Esophagus muscularis mucosa (tissue), 4 donors: ENCODE measurements at regions not wholly inside any gene's neighbourhood (a gene's known extent, or its start where the extent isn't known, plus 50 kb on each side); places are given as distances from the start of the nearest gene placed in this dataset.

Experiments used
- DNase-seq: peaks from one replicate; pipeline ENCODE4 v3.0.0-alpha.2; 2017; ENCODE audit errors: extremely low spot score
- H3K27ac ChIP-seq, 4 donors: fragments of 200-600 bp; sonication (generic); replicated peaks in 1 of 4; 1 replicate in 3 of 4; 2 replicates in 1 of 4; pipeline ENCODE4 v1.5.1; 2016 to 2019; ENCODE audit warnings: mild to moderate bottlenecking in 1 of 4
- H3K27me3 ChIP-seq, 4 donors: fragments of 200-600 bp; sonication (generic); one replicate each; pipeline versions ENCODE4 v1.5.1 to v1.6.0; 2016 to 2019
- H3K36me3 ChIP-seq, 4 donors: fragments of 200-600 bp; sonication (generic); one replicate each; pipeline ENCODE4 v1.5.1; 2016 to 2019
- H3K4me1 ChIP-seq, 4 donors: fragments of 200-600 bp; sonication (generic); one replicate each; pipeline ENCODE4 v1.5.1; 2016 to 2019
- H3K4me3 ChIP-seq, 4 donors: fragments of 200-600 bp; sonication (generic); 1 replicate in 2 of 4; 2 replicates in 2 of 4; pipeline ENCODE4 v1.5.1; 2016 to 2019; ENCODE audit warnings: mild to moderate bottlenecking in 4 of 4, moderate library complexity in 1 of 4
- H3K9me3 ChIP-seq, 4 donors: fragments of 200-600 bp; sonication (generic); 1 replicate in 3 of 4; 2 replicates in 1 of 4; pipeline ENCODE4 v1.5.1; 2016 to 2019
- EP300 ChIP-seq: sonication (generic); formaldehyde crosslinking; IDR thresholded peaks from one replicate; pipeline ENCODE4 v1.6.1; 2017; ENCODE audit warnings: antibody characterized with exemption
- POLR2A ChIP-seq: fragments of 450-650 bp; IDR thresholded peaks from one replicate; pipeline ENCODE4 v1.6.1; 2017; ENCODE audit warnings: antibody characterized with exemption, moderate library complexity, mild to moderate bottlenecking, low read depth
- POLR2AphosphoS5 ChIP-seq, 2 donors: sonication (generic); formaldehyde crosslinking; IDR thresholded peaks; one replicate each; pipeline ENCODE4 v1.6.1; 2017; ENCODE audit warnings: antibody characterized with exemption in 2 of 2
- WGBS: methylation state at CpG from one replicate; pipeline ENCODE4 v1.1.5; 2018; 5-methylcytosine and 5-hydroxymethylcytosine counted together
- intact Hi-C: fragments of 100-400 bp; cut with DNase I; formaldehyde crosslinking; loops from one replicate; pipeline ENCODE4 v1.15.1; 2023
- TF ChIP-seq, protein P1 (sequence below), 3 experiments: fragments of 200-600 bp in 2 of 3; fragments of 450-650 bp in 1 of 3; sonication (generic) in 2 of 3; IDR thresholded peaks; one replicate each; pipeline ENCODE4 v1.5.1; 2017 to 2019; ENCODE audit warnings: antibody characterized with exemption in 3 of 3, mild to moderate bottlenecking in 2 of 3, moderate library complexity in 1 of 3

DNA sequence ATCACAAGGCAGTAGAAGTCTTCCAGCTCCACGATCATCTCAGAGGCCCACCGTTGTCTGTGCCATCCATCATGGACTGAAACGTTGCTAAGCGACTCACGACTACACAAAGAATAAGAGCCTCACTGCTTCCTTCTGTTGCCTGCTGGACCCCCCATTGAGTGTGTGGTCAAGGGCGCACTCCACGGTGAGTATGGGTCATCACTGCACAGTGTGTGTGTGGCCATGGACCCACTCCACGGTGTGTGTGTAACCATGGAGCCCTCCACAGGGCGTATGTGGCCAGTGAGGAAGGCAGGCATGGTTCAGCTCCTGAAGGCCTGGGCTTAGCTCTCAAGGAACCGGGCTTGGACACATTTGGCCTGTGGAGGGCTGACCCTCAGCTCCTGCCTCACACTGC lies 123.4 kb upstream of the AFDN start:
- intact Hi-C loops = no loop called here
- no peak for DNase-seq
- H3K4me3 ChIP-seq = no peak overlapping the region
- peaks cover 0 to 15% (median 10%) of the 10 kb centered on the region in 4 donors for H3K4me1 ChIP-seq
- H3K27ac ChIP-seq = no peak overlapping the region
- H3K27me3 ChIP-seq = peaks cover 0 to 25% (median 0%) of the 10 kb centered on the region in 4 donors
- no peaks in the 10 kb centered on the region for H3K9me3 ChIP-seq
- no peaks in the 10 kb centered on the region for H3K36me3 ChIP-seq
- 85% methylated on average over 8 of the region's 10 CpGs for WGBS
- TF ChIP-seq, protein P1, sequence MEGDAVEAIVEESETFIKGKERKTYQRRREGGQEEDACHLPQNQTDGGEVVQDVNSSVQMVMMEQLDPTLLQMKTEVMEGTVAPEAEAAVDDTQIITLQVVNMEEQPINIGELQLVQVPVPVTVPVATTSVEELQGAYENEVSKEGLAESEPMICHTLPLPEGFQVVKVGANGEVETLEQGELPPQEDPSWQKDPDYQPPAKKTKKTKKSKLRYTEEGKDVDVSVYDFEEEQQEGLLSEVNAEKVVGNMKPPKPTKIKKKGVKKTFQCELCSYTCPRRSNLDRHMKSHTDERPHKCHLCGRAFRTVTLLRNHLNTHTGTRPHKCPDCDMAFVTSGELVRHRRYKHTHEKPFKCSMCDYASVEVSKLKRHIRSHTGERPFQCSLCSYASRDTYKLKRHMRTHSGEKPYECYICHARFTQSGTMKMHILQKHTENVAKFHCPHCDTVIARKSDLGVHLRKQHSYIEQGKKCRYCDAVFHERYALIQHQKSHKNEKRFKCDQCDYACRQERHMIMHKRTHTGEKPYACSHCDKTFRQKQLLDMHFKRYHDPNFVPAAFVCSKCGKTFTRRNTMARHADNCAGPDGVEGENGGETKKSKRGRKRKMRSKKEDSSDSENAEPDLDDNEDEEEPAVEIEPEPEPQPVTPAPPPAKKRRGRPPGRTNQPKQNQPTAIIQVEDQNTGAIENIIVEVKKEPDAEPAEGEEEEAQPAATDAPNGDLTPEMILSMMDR (IDR thresholded peaks at IDR 0.05) = no peak
- TF ChIP-seq POLR2A (no peak), POLR2AphosphoS5 (IDR thresholded peaks at IDR 0.05) (no peak), EP300 (no peak)

DNA sequence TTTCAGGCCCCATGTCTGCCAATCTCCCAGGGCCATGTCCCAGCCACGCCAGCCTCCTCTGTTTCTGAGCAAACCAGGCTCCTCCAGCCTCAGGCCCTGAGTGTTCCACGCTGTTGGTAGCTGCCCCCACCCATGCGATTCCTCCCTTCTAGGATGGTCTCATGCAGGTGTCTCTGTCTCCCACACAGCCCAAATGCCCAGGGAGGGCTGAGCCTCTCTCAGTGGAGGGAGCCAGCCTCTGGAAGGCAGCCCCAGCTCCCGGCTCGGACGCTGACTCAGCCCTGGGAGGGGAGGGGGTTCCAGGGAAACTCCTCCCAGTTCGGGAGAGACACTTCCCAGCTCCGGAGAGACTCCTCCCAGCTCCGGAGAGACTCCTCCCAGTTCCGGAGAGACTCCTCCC lies 122.9 kb upstream of the AFDN start:
- no peak overlapping the region for H3K4me3 ChIP-seq
- H3K27me3 ChIP-seq = peaks cover 0 to 22% (median 0%) of the 10 kb centered on the region in 4 donors
- no peak overlapping the region for H3K27ac ChIP-seq
- intact Hi-C loops = no loop called here
- no peaks in the 10 kb centered on the region for H3K36me3 ChIP-seq
- peaks cover 0 to 13% (median 8%) of the 10 kb centered on the region in 4 donors for H3K4me1 ChIP-seq
- H3K9me3 ChIP-seq = no peaks in the 10 kb centered on the region
- DNase-seq = no peak
- WGBS = 89% methylated on average over 7 of the region's 10 CpGs
- TF ChIP-seq POLR2A = no peak
- TF ChIP-seq, protein P1 (IDR thresholded peaks at IDR 0.05) = no peak
- no peak for TF ChIP-seq POLR2AphosphoS5 (IDR thresholded peaks at IDR 0.05)
- TF ChIP-seq EP300 = no peak

- H3K9me3 ChIP-seq = no peaks in the 10 kb centered on the region
- peaks cover 0 to 6% (median 2%) of the 10 kb centered on the region in 4 donors for H3K4me1 ChIP-seq
- H3K27ac ChIP-seq = no peak overlapping the region
- TF ChIP-seq POLR2AphosphoS5 (IDR thresholded peaks at IDR 0.05) (no peak), POLR2A (no peak), EP300 (no peak)
- TF ChIP-seq, protein P1 (IDR thresholded peaks at IDR 0.05) = no peak
- no peak for DNase-seq
- WGBS = 61% methylated on average over 10 of the region's 12 CpGs
- intact Hi-C loops = no loop called here
- no peaks in the 10 kb centered on the region for H3K36me3 ChIP-seq
- no peak overlapping the region for H3K4me3 ChIP-seq
- peaks cover 0 to 15% (median 0%) of the 10 kb centered on the region in 4 donors for H3K27me3 ChIP-seq
Observed at GRCh38 chr6:167704396-167704901, 122.3 kb upstream of the AFDN start.

GRCh38 chr6:167705211-167705750 lies 121.4 kb upstream of the AFDN start:
- DNase-seq = no peak
- Histone ChIP-seq H3K36me3 (no peaks in the 10 kb centered on the region), H3K27me3 (peaks cover 0 to 19% (median 0%) of the 10 kb centered on the region in 4 donors), H3K4me3 (no peak overlapping the region), H3K9me3 (no peaks in the 10 kb centered on the region), H3K4me1 (peaks cover 0 to 2% (median under 1%) of the 10 kb centered on the region in 4 donors), H3K27ac (no peak overlapping the region)
- TF ChIP-seq POLR2A (no peak), EP300 (no peak), POLR2AphosphoS5 (IDR thresholded peaks at IDR 0.05) (no peak)
- TF ChIP-seq, protein P1 (IDR thresholded peaks at IDR 0.05) = no peak
- 90% methylated on average over 26 of the region's 26 CpGs for WGBS
- intact Hi-C loops = no loop called here
